ENCODE measurements at regions not wholly inside any gene's neighbourhood (a gene's known extent, or its start where the extent isn't known, plus 50 kb on each side); places are given as distances from the start of the nearest gene placed in this dataset.

- no peak for DNase-seq (ENCODE audit: low read depth in 2 of 3, low spot score in 2 of 3)
These were observed 61.6 kb downstream of the LSM5 start for GRCh38 chr7:32428546-32428945.

- DNase-seq (ENCODE audit: low read depth in 2 of 3, low spot score in 2 of 3), result peak; percentile 12 to 33 (median 26)
These were observed 62.4 kb downstream of the LSM5 start for GRCh38 chr7:32427769-32428291.

- no peak for DNase-seq (ENCODE audit: low read depth in 2 of 3, low spot score in 2 of 3)
These were observed 73.3 kb downstream of the LSM5 start for GRCh38 chr7:32416846-32417245.

- no peak for DNase-seq (ENCODE audit: low read depth in 2 of 3, low spot score in 2 of 3)
These were observed 74.2 kb downstream of the LSM5 start for GRCh38 chr7:32415936-32416335.

- no peak for DNase-seq (ENCODE audit: low read depth in 2 of 3, low spot score in 2 of 3)
These were observed 74.7 kb downstream of the LSM5 start for GRCh38 chr7:32415519-32415918.

GRCh38 chr7:32412471-32412870, 77.7 kb downstream of the LSM5 start:
- DNase-seq (ENCODE audit: low read depth in 2 of 3, low spot score in 2 of 3), result no peak

- no peak for DNase-seq (ENCODE audit: low read depth in 2 of 3, low spot score in 2 of 3)
These were observed 79.6 kb downstream of the LSM5 start for GRCh38 chr7:32410545-32410944.

GRCh38 chr7:32406386-32406785, 83.8 kb downstream of the LSM5 start:
- DNase-seq (ENCODE audit: low read depth in 2 of 3, low spot score in 2 of 3), result no peak

- DNase-seq (ENCODE audit: low read depth in 2 of 3, low spot score in 2 of 3), result no peak
These were observed 86.5 kb downstream of the LSM5 start for GRCh38 chr7:32403463-32404229.

- DNase-seq (ENCODE audit: low read depth in 2 of 3, low spot score in 2 of 3), result no peak
These were observed 89.5 kb downstream of the LSM5 start for GRCh38 chr7:32400676-32401075.

GRCh38 chr7:32399311-32399710, 90.9 kb downstream of the LSM5 start:
- no peak for DNase-seq (ENCODE audit: low read depth in 2 of 3, low spot score in 2 of 3)

- DNase-seq (ENCODE audit: low read depth in 2 of 3, low spot score in 2 of 3), result no peak
These were observed 95.0 kb downstream of the LSM5 start for GRCh38 chr7:32395168-32395567.

- no peak for DNase-seq (ENCODE audit: low read depth in 2 of 3, low spot score in 2 of 3)
These were observed 96.3 kb downstream of the LSM5 start for GRCh38 chr7:32393861-32394260.

- DNase-seq (ENCODE audit: low read depth in 2 of 3, low spot score in 2 of 3), result no peak
These were observed 100.0 kb downstream of the LSM5 start for GRCh38 chr7:32390210-32390609.

GRCh38 chr7:32385316-32385956, 104.7 kb downstream of the LSM5 start:
- DNase-seq (ENCODE audit: low read depth in 2 of 3, low spot score in 2 of 3), result no peak

GRCh38 chr7:32381024-32381601, 109.1 kb downstream of the LSM5 start:
- no peak for DNase-seq (ENCODE audit: low read depth in 2 of 3, low spot score in 2 of 3)

GRCh38 chr7:32379510-32380112, 110.6 kb downstream of the LSM5 start:
- DNase-seq (ENCODE audit: low read depth in 2 of 3, low spot score in 2 of 3), result no peak

- DNase-seq (ENCODE audit: low read depth in 2 of 3, low spot score in 2 of 3), result no peak
These were observed 111.2 kb downstream of the LSM5 start for GRCh38 chr7:32378988-32379387.

- no peak for DNase-seq (ENCODE audit: low read depth in 2 of 3, low spot score in 2 of 3)
These were observed 125.6 kb downstream of the LSM5 start for GRCh38 chr7:32364581-32364980.

GRCh38 chr7:32360127-32360526, 130.1 kb downstream of the LSM5 start:
- no peak for DNase-seq (ENCODE audit: low read depth in 2 of 3, low spot score in 2 of 3)

- DNase-seq (ENCODE audit: low read depth in 2 of 3, low spot score in 2 of 3), result no peak
These were observed 132.5 kb downstream of the LSM5 start for GRCh38 chr7:32357535-32358277.
